ENCODE measurements at regions not wholly inside any gene's neighbourhood (a gene's known extent, or its start where the extent isn't known, plus 50 kb on each side); places are given as distances from the start of the nearest gene placed in this dataset.

GRCh38 chr6:122868137-122868536 lies 79.1 kb downstream of the SMPDL3A start:
- TF ChIP-seq CTCF (conservative IDR thresholded peaks at IDR 0.05; ENCODE audit: low read depth in 2 of 2) (no peak), POLR2AphosphoS5 (IDR thresholded peaks at IDR 0.05; ENCODE audit: low read depth) (no peak), EZH2 (IDR thresholded peaks at IDR 0.05; ENCODE audit: low read depth, unreplicated experiment) (no peak), JUNB (IDR thresholded peaks at IDR 0.05; ENCODE audit: unreplicated experiment) (no peak), EZH2phosphoT487 (IDR thresholded peaks at IDR 0.05; ENCODE audit: unreplicated experiment) (no peak), REST (IDR thresholded peaks at IDR 0.05; ENCODE audit: unreplicated experiment) (no peak), ETS1 (IDR thresholded peaks at IDR 0.05) (no peak), CREB1 (CRISPR knock-in tag; IDR thresholded peaks at IDR 0.05; ENCODE audit: low read depth) (no peak), ZNF114 (CRISPR knock-in tag; IDR thresholded peaks at IDR 0.05) (no peak), STAT1 (IDR thresholded peaks at IDR 0.05; ENCODE audit: unreplicated experiment) (no peak)
